ENCODE measurements at regions not wholly inside any gene's neighbourhood (a gene's known extent, or its start where the extent isn't known, plus 50 kb on each side); places are given as distances from the start of the nearest gene placed in this dataset.

- ChIA-PET CTCF (no interaction called here), POLR2A (no interaction called here)
- no peak for TF ChIP-seq HES2 (IDR thresholded peaks at IDR 0.05)
- no peak for TF ChIP-seq MAZ (IDR thresholded peaks at IDR 0.05; ENCODE audit: borderline replicate concordance, low read depth, low read length)
- TF ChIP-seq CTCF (IDR thresholded peaks at IDR 0.05), result no peak
- no peak for TF ChIP-seq KDM5A (IDR thresholded peaks at IDR 0.05)
- no peak for TF ChIP-seq ELK1 (IDR thresholded peaks at IDR 0.05; ENCODE audit: low read depth, low read length)
- no peak for TF ChIP-seq RCOR1 (IDR thresholded peaks at IDR 0.05; ENCODE audit: low read depth, low read length)
- TF ChIP-seq FOSL2 (IDR thresholded peaks at IDR 0.05), result no peak
- no peak for TF ChIP-seq FOSL2 (CRISPR knock-in tag; IDR thresholded peaks at IDR 0.05)
- no peak for TF ChIP-seq CHD2 (IDR thresholded peaks at IDR 0.05; ENCODE audit: low read length, partially characterized antibody)
- TF ChIP-seq RFX5 (IDR thresholded peaks at IDR 0.05), result no peak
- TF ChIP-seq ZFP36 (IDR thresholded peaks at IDR 0.05; ENCODE audit: borderline replicate concordance, partially characterized antibody), result no peak
- no peak for TF ChIP-seq ZNF302 (CRISPR knock-in tag; IDR thresholded peaks at IDR 0.05)
- TF ChIP-seq HOXB13 (CRISPR knock-in tag; IDR thresholded peaks at IDR 0.05; ENCODE audit: low read depth), result no peak
- no peak for TF ChIP-seq EHF (CRISPR knock-in tag; IDR thresholded peaks at IDR 0.05)
- no peak for TF ChIP-seq HDAC2 (IDR thresholded peaks at IDR 0.05)
- TF ChIP-seq POLR2AphosphoS2 (conservative IDR thresholded peaks at IDR 0.05; ENCODE audit: low read length), result no peak
- TF ChIP-seq FOXS1 (CRISPR knock-in tag; IDR thresholded peaks at IDR 0.05), result no peak
- no peak for TF ChIP-seq NR3C1 (IDR thresholded peaks at IDR 0.05)
- no peak overlapping the region for H3K27ac ChIP-seq
- H3K4me1 ChIP-seq, result no peaks in the 10 kb centered on the region
- ATAC-seq (no peak; a peak in 1 of 6 replicates), DNase-seq (ENCODE audit: low read depth in 1 of 2, low spot score in 1 of 2) (no peak), FAIRE-seq (no peak)
- no peak overlapping the region for H3K4me2 ChIP-seq
- H3K4me3 ChIP-seq, result no peak overlapping the region
- WGBS (ENCODE audit: missing lambda C conversion rate), result 30% methylated on average over 4 of the region's 4 CpGs
- no peaks in the 10 kb centered on the region for H3K9me3 ChIP-seq
These were observed 154.5 kb downstream of the NDUFA12 start for GRCh38 chr12:94848966-94849365.

- CTCF ChIA-PET, result no interaction called here
- no peak for FAIRE-seq
- H3K4me1 ChIP-seq, result no peaks in the 10 kb centered on the region
These were observed 158.4 kb downstream of the NDUFA12 start for GRCh38 chr12:94845110-94845509.

GRCh38 chr12:94844452-94844851 lies 159.0 kb downstream of the NDUFA12 start:
- no peak for FAIRE-seq
- TF ChIP-seq CEBPB (IDR thresholded peaks at IDR 0.05) (no peak), JUNB (IDR thresholded peaks at IDR 0.05) (no peak), ZSCAN20 (CRISPR knock-in tag; IDR thresholded peaks at IDR 0.05) (no peak), KDM1A (IDR thresholded peaks at IDR 0.05; ENCODE audit: low read depth) (no peak)
- Histone ChIP-seq H3K4me2 (no peak overlapping the region), H3K9me3 (no peaks in the 10 kb centered on the region), H3K4me1 (no peaks in the 10 kb centered on the region), H3K4me3 (no peak overlapping the region), H3K27ac (no peak overlapping the region)
- no peak for ATAC-seq
- POLR2A ChIA-PET, result no interaction called here
- 50% methylated on average over 1 of the region's 3 CpGs for WGBS (ENCODE audit: missing lambda C conversion rate)
- CTCF ChIA-PET, result no interaction called here
- no peak for DNase-seq (ENCODE audit: low read depth in 1 of 2, low spot score in 1 of 2)

More at GRCh38 chr12:94845110-94845509, 158.4 kb downstream of the NDUFA12 start:
- H3K4me2 ChIP-seq, result no peak overlapping the region
- no peak overlapping the region for H3K27ac ChIP-seq
- H3K4me3 ChIP-seq, result no peak overlapping the region
- ATAC-seq, result no peak
- DNase-seq (ENCODE audit: low read depth in 1 of 2, low spot score in 1 of 2), result no peak
- WGBS (ENCODE audit: missing lambda C conversion rate), result 52% methylated on average over 8 of the region's 8 CpGs
- TF ChIP-seq, protein P1, sequence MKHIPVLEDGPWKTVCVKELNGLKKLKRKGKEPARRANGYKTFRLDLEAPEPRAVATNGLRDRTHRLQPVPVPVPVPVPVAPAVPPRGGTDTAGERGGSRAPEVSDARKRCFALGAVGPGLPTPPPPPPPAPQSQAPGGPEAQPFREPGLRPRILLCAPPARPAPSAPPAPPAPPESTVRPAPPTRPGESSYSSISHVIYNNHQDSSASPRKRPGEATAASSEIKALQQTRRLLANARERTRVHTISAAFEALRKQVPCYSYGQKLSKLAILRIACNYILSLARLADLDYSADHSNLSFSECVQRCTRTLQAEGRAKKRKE (CRISPR knock-in tag; IDR thresholded peaks at IDR 0.05; ENCODE audit: low read depth), result no peak
- H3K9me3 ChIP-seq, result no peaks in the 10 kb centered on the region
- POLR2A ChIA-PET, result no interaction called here
